ENCODE measurements at regions not wholly inside any gene's neighbourhood (a gene's known extent, or its start where the extent isn't known, plus 50 kb on each side); places are given as distances from the start of the nearest gene placed in this dataset.

DNA sequence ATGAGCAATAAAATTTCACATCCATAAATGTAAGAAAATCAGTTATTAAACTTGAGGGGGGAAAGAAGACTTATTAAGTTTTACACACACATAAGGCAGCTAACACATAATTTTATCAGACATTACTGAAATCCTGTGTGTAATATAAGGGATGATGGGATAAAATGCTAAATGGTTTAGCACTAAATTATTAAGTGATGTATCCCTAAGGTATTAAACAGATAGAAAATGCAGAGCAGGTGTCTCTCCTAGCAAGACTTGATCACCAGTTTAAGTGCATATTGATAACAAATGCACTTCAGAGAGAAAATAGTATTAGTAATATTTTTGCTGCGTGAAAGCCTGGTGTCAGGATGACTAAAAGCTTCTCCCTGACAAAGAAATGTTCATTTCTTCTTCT is 172.8 kb upstream of the ZFP64 start:
- DNase-seq: no peak
- TF ChIP-seq EZH2phosphoT487 (IDR thresholded peaks at IDR 0.05; ENCODE audit: low read length) (no peak), EZH2 (optimal IDR thresholded peaks at IDR 0.05; ENCODE audit: low read depth, low read length) (no peak)
- TF ChIP-seq, protein P1, sequence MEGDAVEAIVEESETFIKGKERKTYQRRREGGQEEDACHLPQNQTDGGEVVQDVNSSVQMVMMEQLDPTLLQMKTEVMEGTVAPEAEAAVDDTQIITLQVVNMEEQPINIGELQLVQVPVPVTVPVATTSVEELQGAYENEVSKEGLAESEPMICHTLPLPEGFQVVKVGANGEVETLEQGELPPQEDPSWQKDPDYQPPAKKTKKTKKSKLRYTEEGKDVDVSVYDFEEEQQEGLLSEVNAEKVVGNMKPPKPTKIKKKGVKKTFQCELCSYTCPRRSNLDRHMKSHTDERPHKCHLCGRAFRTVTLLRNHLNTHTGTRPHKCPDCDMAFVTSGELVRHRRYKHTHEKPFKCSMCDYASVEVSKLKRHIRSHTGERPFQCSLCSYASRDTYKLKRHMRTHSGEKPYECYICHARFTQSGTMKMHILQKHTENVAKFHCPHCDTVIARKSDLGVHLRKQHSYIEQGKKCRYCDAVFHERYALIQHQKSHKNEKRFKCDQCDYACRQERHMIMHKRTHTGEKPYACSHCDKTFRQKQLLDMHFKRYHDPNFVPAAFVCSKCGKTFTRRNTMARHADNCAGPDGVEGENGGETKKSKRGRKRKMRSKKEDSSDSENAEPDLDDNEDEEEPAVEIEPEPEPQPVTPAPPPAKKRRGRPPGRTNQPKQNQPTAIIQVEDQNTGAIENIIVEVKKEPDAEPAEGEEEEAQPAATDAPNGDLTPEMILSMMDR (IDR thresholded peaks at IDR 0.05; ENCODE audit: low read length): no peak
- no peaks in the 10 kb centered on the region for H3K36me3 ChIP-seq (replicated peaks; ENCODE audit: insufficient read depth, low read length)
- H4K20me1 ChIP-seq (ENCODE audit: insufficient read depth, low read length): no peaks in the 10 kb centered on the region
- H3K9ac ChIP-seq (ENCODE audit: low read length): no peak overlapping the region
- no peak overlapping the region for H3K27ac ChIP-seq (ENCODE audit: low read length)
- H3K4me2 ChIP-seq (ENCODE audit: low read depth, low read length): no peak overlapping the region
- no peaks in the 10 kb centered on the region for H3K4me1 ChIP-seq (ENCODE audit: low read length)
- H3K27me3 ChIP-seq (replicated peaks; ENCODE audit: insufficient read depth, low read length): no peaks in the 10 kb centered on the region
- no peak overlapping the region for H3K4me3 ChIP-seq (ENCODE audit: low read length)
- no peaks in the 10 kb centered on the region for H3K79me2 ChIP-seq (ENCODE audit: low read length)
- H3F3A ChIP-seq (ENCODE audit: insufficient read depth, low read length): no peaks in the 10 kb centered on the region
- H3K9me3 ChIP-seq (replicated peaks; ENCODE audit: insufficient read depth, low read length): no peaks in the 10 kb centered on the region
- H2AFZ ChIP-seq (ENCODE audit: low read length): no peak overlapping the region
- no peaks in the 10 kb centered on the region for H3K9me2 ChIP-seq (replicated peaks; ENCODE audit: insufficient read depth, low read length)

DNA sequence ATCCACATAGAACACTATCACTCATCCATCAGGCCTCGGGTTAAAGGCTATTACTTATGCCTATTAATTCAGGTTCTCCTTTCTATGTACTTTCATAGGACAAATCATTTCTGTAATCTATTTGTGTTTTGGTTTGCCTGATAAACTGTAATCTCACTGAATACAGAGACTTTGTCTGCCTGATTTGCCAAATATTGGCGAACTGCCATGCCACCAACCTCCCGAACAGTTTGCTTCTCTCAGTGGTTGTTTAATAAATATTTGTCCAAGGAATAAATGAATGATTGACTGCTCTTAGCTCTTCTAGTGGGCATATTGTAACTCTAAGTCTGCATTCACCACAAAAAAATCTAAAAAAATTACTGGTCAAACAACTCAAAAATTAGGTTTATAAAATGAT is 170.1 kb upstream of the ZFP64 start:
- no peak overlapping the region for H3K4me3 ChIP-seq (ENCODE audit: low read length)
- no peak for DNase-seq
- no peaks in the 10 kb centered on the region for H3K4me1 ChIP-seq (ENCODE audit: low read length)
- no peaks in the 10 kb centered on the region for H3K79me2 ChIP-seq (ENCODE audit: low read length)
- H3K9me3 ChIP-seq (replicated peaks; ENCODE audit: insufficient read depth, low read length): no peaks in the 10 kb centered on the region
- H4K20me1 ChIP-seq (ENCODE audit: insufficient read depth, low read length): no peaks in the 10 kb centered on the region
- no peak overlapping the region for H3K9ac ChIP-seq (ENCODE audit: low read length)
- no peak for TF ChIP-seq EZH2 (optimal IDR thresholded peaks at IDR 0.05; ENCODE audit: low read depth, low read length)
- no peaks in the 10 kb centered on the region for H3F3A ChIP-seq (ENCODE audit: insufficient read depth, low read length)
- H3K4me2 ChIP-seq (ENCODE audit: low read depth, low read length): no peak overlapping the region
- no peaks in the 10 kb centered on the region for H3K27me3 ChIP-seq (replicated peaks; ENCODE audit: insufficient read depth, low read length)
- H3K27ac ChIP-seq (ENCODE audit: low read length): no peak overlapping the region
- H3K9me2 ChIP-seq (replicated peaks; ENCODE audit: insufficient read depth, low read length): no peaks in the 10 kb centered on the region
- no peaks in the 10 kb centered on the region for H3K36me3 ChIP-seq (replicated peaks; ENCODE audit: insufficient read depth, low read length)
- no peak overlapping the region for H2AFZ ChIP-seq (ENCODE audit: low read length)

DNA sequence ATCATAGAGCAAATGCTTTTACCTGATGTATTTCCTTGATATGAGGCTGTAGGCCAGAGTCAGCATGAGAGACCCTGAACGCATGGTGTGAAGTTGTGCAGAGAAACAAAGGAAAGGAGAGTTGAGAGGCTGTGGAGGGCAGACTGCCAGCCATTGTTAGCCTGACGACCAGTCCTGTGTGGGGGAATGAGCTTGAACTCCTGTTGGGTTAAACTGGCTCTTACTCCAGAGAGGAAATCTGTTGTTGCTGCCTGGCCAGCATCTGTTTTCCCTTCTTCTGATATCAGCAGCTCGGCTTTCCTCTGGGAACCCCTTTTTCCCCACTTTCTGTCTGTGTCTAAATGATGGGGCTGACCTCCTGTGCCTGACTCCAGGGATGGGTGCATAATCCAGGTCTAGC is 158.2 kb upstream of the ZFP64 start:
- Histone ChIP-seq H3F3A (ENCODE audit: insufficient read depth, low read length) (no peaks in the 10 kb centered on the region), H4K20me1 (ENCODE audit: insufficient read depth, low read length) (no peaks in the 10 kb centered on the region), H3K9ac (ENCODE audit: low read length) (no peak overlapping the region), H3K4me1 (ENCODE audit: low read length) (no peaks in the 10 kb centered on the region), H3K9me2 (replicated peaks; ENCODE audit: insufficient read depth, low read length) (no peaks in the 10 kb centered on the region), H3K36me3 (replicated peaks; ENCODE audit: insufficient read depth, low read length) (no peaks in the 10 kb centered on the region), H3K4me3 (ENCODE audit: low read length) (no peak overlapping the region), H3K79me2 (ENCODE audit: low read length) (no peaks in the 10 kb centered on the region), H3K27ac (ENCODE audit: low read length) (no peak overlapping the region), H3K27me3 (replicated peaks; ENCODE audit: insufficient read depth, low read length) (no peaks in the 10 kb centered on the region), H3K9me3 (replicated peaks; ENCODE audit: insufficient read depth, low read length) (no peaks in the 10 kb centered on the region; the same call in 1 of the 2 replicates), H2AFZ (ENCODE audit: low read length) (no peak overlapping the region), H3K4me2 (ENCODE audit: low read depth, low read length) (no peak overlapping the region)
- DNase-seq: no peak
- TF ChIP-seq, protein P1 (IDR thresholded peaks at IDR 0.05; ENCODE audit: low read length): no peak

DNA sequence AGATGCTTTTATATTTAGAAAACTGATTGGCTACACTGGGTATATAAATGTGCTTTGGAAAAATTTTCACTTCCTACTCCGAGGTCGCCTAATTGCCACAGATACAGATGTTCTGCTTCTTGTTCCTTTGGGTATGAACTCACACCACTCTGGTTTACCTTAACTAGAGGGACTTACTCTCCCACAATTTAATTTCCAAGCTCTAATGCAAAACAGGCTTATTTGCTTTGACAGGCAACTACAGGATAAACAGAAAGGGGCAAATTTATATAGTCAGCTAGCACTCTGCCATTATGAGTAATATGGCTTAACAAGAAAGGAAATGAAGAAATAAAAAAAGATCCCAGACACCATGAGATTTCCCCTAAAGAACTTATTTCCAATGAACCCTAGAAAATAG is 156.9 kb upstream of the ZFP64 start:
- Histone ChIP-seq H3K27ac (ENCODE audit: low read length) (no peak overlapping the region), H4K20me1 (ENCODE audit: insufficient read depth, low read length) (no peaks in the 10 kb centered on the region), H3K36me3 (replicated peaks; ENCODE audit: insufficient read depth, low read length) (no peaks in the 10 kb centered on the region), H3K9me3 (replicated peaks; ENCODE audit: insufficient read depth, low read length) (no peaks in the 10 kb centered on the region), H3K4me3 (ENCODE audit: low read length) (no peak overlapping the region), H3K4me2 (ENCODE audit: low read depth, low read length) (no peak overlapping the region), H3K4me1 (ENCODE audit: low read length) (no peaks in the 10 kb centered on the region), H3K9ac (ENCODE audit: low read length) (no peak overlapping the region), H3K27me3 (replicated peaks; ENCODE audit: insufficient read depth, low read length) (no peaks in the 10 kb centered on the region), H2AFZ (ENCODE audit: low read length) (no peak overlapping the region), H3K9me2 (replicated peaks; ENCODE audit: insufficient read depth, low read length) (no peaks in the 10 kb centered on the region), H3K79me2 (ENCODE audit: low read length) (no peaks in the 10 kb centered on the region), H3F3A (ENCODE audit: insufficient read depth, low read length) (no peaks in the 10 kb centered on the region)
- DNase-seq: no peak
- TF ChIP-seq EZH2phosphoT487 (IDR thresholded peaks at IDR 0.05; ENCODE audit: low read length) (no peak), EZH2 (optimal IDR thresholded peaks at IDR 0.05; ENCODE audit: low read depth, low read length) (no peak)
- TF ChIP-seq, protein P1 (IDR thresholded peaks at IDR 0.05; ENCODE audit: low read length): no peak

Data from MM.1S (cell line).